ENCODE measurements at regions not wholly inside any gene's neighbourhood (a gene's known extent, or its start where the extent isn't known, plus 50 kb on each side); places are given as distances from the start of the nearest gene placed in this dataset.

GRCh38 chr18:51330148-51330547, 132.7 kb upstream of the MEX3C start:
- TF ChIP-seq, protein P1, sequence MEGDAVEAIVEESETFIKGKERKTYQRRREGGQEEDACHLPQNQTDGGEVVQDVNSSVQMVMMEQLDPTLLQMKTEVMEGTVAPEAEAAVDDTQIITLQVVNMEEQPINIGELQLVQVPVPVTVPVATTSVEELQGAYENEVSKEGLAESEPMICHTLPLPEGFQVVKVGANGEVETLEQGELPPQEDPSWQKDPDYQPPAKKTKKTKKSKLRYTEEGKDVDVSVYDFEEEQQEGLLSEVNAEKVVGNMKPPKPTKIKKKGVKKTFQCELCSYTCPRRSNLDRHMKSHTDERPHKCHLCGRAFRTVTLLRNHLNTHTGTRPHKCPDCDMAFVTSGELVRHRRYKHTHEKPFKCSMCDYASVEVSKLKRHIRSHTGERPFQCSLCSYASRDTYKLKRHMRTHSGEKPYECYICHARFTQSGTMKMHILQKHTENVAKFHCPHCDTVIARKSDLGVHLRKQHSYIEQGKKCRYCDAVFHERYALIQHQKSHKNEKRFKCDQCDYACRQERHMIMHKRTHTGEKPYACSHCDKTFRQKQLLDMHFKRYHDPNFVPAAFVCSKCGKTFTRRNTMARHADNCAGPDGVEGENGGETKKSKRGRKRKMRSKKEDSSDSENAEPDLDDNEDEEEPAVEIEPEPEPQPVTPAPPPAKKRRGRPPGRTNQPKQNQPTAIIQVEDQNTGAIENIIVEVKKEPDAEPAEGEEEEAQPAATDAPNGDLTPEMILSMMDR (IDR thresholded peaks at IDR 0.05): no peak
- TF ChIP-seq FOXJ3 (CRISPR knock-in tag; IDR thresholded peaks at IDR 0.05; ENCODE audit: borderline replicate concordance) (no peak), RELA (CRISPR knock-in tag; IDR thresholded peaks at IDR 0.05; ENCODE audit: borderline replicate concordance) (no peak), TEAD4 (CRISPR knock-in tag; IDR thresholded peaks at IDR 0.05) (no peak)
